GM04504 (cell line): ENCODE measurements at regions not wholly inside any gene's neighbourhood (a gene's known extent, or its start where the extent isn't known, plus 50 kb on each side); places are given as distances from the start of the nearest gene placed in this dataset.

Experiments
- DNase-seq: peaks from one replicate; pipeline ENCODE4 v3.0.0-alpha.2; 2012; ENCODE audit warnings: low read depth

DNA sequence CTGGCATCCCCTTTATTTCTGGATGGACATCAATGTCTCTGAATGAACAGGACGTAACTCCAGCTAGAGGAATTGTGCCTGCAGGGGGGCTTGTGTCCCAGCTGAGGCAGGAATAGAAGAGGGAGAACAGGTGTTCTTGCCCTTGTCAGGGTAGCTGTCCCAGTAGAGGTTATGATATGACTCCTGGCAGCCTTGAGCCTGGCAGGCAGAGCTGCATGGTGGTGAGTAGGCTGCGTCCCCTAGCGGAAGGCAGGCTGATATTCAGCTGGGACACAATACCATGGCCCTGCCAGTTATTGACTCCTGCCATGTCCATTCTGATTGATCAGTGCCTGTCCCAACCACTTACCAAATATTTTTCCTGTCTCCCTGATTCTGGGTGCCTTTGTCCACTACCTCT lies 197.2 kb downstream of the RAP2A start:
- DNase-seq = no peak

DNA sequence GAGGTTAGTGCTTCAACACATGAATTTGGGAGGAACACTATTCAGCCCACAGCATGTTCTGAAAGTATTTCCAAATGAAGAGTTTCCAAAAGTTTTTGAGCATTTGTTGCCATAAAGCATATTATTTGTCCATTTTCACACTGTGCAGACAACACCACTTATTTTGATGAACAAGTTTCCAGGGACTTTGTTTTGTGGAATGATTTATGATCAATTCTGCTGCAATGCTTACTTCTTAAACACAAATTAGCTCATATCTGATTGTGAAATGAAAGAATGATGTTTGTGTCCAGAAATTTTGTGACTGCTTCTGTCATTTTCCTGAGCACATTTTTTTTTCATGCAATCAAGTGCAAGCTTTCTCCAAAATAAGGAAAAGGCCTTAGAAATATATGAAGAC lies 205.3 kb downstream of the RAP2A start:
- no peak for DNase-seq

DNA sequence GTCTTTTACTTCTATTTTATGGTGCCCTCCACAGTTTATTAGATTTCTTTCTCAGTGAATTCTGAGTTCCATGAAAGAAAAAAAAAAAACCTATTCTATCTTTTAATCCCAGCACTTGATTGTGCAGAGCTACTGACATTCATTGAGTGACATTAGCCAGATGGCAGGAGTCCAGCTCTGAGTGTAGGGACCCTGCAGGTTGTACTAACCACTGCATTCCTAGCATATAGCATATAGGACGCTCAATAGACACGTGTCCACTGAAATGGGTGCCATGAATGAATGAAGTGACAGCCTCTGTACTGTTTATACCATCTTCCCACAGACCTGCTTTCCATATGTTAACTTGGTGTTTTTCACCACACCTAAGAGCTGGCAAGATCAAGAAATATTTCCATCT lies 206.3 kb downstream of the RAP2A start:
- DNase-seq = no peak

DNA sequence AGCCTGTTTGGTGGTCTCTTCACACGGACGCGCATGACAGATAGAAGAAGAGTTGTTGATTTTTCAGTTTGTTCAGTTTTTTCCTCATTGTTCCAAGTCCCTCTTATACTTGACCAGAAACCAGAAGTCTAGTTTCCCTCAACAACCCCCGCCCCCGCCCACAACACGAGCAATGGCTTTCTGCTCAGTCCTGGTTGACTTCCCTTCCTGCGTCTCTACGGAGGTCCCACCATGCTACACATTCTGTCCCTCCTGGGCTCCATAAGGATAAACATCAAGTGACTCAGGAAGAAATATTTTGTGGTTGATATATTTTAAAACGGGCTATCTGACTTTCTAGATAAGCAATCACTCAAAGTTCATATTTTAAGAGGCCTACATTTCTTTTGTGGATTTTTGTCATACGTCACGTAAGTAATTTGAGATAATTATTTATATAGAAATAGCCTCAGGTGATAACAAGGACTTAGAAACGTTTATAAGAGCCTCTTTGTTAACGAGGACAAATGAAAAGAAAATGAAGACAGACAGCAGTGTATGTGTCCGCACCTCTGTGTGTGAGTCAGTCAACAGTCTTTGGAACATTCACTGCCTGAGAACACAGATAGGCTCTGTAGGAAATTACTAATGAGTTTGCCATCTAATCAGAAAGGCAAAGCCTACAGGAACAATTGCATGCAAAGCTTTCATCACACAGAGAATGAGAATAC lies 214.4 kb downstream of the RAP2A start:
- DNase-seq = no peak

DNA sequence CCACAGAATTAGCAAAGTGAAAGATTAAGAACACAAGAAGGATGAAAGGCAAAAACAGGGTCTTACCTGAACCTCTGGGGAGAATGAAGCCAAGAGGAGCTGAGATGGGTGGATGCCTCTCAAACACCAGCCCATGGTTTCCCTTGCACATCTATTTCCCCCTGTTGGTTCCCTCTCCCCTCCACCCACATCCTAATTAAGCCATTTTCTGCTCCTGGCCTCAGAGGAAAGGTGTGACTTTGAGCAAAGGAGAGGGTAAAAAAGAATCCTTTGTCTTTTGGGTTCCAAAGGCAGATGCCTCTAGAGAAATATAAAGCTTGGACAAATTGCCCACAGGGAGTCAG lies 214.9 kb downstream of the RAP2A start:
- no peak for DNase-seq

DNA sequence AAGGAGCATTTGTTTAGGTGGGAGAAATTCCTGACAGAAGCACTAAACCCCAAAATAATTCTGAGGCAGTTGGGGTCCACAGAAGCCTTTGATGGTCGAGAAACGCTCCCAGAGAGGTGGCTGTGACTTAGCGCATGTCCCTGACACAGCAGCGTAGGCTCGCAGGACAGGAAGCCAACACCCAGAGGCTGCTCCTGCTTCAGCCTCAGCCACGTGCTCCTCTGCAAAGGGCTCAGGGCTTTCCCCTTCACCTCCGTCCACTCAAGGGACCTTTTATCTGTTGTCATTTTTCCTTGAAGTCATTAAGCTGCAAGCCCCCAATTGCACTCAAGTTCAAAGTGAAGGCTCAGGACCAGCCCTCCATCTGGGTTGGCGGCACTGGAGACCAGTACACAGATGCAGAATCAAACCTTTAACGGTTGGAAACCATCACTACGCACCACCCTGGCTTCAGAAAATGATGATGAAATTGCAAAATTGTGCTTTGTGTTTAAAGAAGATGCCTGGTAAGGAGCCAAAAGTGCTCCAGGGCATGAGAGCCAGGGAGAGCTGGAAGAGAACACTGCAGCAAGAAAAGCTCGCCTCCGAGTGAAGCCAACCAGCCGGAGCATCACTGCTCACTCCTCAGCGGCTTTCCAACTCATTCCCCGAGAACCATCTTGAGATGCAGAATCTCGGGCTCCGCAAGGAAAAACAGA lies 219.6 kb downstream of the RAP2A start:
- DNase-seq = peak; percentile 31

DNA sequence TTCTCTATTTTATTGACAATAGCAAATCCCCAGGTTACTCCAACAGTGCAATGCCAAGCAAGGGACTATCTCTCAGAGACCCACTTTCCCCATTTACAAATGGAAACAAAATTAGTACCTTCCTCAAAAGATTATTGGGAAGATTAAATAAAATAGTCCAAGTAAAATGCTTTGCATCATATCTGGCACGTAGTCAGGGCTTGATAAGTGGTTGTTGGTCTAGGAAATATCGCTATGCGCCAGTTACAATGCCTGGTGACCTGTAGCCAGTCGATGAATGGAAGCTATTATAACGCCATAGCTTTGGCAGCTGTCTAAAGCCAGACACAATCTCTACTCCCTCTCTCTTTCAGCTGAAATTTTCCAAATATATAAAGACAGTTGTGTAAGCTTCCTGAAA lies 220.3 kb downstream of the RAP2A start:
- DNase-seq = no peak

DNA sequence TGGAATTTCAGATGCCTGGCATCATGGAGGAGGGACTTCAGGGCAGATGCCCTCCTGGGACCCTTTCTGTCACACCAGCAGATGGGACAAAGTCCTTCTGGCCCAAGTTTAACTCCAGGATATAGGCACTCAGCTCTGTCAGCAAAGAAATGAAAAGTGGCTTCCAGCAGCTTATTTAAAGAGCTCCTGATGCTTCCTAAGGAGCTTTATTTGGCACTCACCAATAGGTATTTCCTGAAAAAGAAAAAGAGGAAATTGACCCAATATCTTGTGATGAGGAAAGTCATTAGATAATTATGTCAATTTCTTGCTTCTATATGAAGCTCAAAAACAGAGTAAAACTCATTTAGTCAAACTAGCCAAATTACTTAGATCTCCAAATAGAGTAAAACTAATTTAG lies 224.6 kb downstream of the RAP2A start:
- no peak for DNase-seq

DNA sequence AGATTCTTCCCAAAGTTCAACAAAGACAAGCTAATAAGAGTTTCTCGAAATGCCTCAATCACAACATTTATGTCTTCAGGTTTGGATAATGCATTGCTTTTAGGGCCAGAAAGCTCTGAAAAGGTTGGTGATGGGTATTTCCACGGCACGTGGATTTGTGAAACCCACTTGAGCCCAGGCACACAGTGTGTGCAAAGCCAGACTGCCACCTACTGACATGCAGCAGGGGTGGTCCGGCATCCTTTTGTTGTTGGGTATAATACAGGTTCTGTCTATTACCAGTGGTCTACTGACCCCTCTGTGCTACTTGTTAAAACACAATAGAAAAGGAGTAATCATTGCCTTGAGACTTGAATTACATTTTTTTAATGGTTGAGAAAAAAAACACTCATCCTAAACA lies 225.6 kb downstream of the RAP2A start:
- DNase-seq = no peak

DNA sequence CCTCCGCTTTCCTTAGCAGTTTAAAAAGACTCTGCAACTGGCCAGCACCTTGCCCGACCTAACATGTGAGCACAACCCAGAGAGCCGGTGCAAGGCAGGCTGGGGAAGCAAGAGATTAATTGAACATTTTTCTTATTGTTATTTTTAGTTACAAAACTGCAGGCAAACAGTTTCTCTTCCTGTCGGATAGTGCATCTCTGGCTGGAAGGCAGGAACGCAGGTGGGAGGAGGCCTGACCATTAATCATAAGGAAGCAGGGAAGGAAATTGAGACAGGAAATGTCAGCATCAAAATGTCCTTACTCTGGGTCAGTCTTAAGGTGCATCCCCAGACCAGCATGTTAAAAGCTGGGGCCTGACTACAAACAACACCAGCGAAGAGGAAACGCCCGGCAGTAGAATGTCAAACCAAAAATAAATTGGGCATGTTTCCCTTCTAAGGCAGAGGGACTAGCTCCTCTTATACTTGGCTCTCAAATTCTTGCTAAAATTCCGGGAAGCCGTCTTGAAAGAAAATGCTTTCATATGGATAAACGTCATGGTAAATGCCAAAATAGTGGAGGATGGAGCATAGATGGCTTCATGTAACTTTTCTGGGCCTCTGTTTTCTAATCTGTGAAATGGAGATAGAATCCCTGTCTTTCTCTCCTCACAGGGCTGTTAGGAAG lies 226.8 kb downstream of the RAP2A start:
- no peak for DNase-seq

DNA sequence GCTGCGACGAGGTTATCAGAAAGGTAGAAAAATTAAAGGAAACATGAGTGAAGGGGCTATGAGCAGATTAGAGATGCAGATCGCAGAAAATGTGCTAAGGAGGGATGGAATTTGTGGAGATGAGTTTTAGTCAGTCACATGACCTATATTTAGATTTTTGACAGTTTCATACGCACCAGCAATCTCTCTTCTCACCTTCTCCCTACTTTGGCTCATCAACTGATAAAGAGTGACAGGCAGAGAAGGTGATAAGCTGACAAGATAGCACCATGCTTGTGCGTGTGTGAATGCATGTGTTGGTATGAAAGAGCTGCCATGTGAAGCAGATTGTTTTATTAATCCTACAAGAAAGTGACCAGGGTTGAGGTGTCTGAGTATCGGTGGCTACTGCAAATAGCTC lies 252.6 kb downstream of the RAP2A start:
- DNase-seq = no peak

DNA sequence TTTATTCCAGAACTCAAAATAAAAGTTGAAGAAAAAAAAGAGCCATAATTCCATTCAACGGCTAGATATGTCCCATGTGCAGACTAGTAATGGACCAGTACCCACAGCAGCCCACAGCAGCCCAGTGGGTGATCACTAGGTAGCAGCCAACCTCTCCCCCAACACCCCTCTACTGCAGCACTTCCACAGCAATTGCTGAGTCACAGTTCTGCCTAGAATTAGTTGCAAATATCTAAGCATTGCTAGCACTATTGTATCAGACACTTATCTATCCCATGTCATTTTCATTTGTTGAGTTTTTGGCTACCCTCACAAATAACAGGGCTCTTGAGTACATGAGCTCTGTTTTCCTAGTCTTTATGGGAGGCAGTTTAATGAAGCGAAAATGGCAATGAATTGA lies 258.7 kb downstream of the RAP2A start:
- no peak for DNase-seq

DNA sequence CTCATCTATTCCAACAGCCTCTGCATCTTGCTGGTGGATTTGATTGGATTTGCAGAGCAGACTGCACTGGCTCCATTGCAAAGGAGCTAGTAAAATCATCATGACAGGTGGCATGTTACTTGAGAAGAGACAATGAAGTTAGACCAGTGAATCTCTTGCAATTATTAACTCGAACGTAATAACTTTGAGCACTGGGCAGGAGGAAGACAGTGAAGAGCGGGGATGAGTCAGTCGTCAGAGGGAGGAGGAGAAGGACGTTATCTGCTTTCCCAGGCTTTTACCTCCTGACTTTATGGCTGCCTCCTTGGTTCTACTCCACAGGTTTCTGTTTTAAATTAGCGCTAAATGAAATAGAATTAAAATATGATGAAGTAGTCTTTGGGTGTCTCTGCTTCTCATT lies 257.8 kb upstream of the IPO5 start:
- no peak for DNase-seq

DNA sequence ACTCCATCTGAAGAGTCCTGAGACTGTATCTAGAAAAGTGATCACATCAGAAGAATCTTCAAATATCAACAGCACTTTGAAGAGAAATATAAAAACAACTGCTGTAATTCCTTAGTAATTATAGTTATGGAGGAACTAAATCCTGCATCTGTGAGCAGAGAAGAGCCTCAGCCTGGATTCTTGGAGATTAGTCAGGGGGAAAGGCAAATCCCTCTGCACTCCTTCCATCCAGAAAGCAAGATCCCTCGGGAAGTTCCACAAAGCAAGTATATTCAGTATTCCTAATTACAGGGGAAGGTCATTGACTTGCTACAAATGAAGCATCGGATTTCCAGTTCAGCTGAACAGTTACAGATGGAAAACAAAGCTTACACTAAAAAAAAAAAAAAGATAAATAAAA lies 256.6 kb upstream of the IPO5 start:
- no peak for DNase-seq

DNA sequence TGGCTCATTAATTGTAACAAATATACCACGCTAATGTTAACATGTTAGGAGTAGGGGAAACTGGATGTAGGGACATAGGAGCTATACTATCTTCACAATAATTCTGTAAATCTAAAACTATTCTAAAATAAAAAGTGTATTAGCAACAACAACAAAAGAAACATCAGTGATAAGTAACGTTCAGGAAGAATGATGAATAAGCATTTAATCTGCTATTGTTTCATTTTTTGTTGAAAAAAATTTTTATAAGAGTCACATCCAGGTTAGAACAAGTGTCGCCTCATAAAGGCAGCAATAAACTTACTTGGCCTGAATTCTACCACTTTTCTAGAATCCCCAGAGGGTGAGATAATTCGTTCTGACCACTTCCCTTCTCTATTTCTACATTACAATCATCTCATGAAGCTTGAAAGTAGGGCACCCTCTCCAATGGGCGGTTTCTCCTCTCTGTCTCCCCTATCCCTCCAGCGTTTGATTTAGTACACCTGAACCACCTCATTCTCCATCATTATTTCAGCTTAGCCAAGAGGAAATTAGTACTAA lies 253.1 kb upstream of the IPO5 start:
- DNase-seq = no peak

DNA sequence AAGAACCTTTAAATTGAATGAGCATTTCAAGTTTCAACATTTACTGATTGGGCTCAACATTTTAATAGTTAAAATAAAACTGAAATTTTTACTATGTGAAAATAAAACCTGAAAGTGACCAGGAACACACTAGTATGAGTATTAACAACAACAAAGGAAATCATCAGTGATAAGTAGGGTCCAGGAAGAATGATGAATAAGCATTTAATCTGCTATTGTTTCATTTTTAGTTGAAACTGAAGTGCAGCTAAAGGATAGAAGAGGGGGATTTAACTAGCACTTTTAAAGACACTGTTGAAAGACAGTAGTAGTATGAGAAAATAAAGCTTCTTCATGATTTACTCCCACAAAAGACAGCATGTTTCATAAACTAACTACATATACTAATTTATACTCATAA lies 250.9 kb upstream of the IPO5 start:
- DNase-seq = no peak

DNA sequence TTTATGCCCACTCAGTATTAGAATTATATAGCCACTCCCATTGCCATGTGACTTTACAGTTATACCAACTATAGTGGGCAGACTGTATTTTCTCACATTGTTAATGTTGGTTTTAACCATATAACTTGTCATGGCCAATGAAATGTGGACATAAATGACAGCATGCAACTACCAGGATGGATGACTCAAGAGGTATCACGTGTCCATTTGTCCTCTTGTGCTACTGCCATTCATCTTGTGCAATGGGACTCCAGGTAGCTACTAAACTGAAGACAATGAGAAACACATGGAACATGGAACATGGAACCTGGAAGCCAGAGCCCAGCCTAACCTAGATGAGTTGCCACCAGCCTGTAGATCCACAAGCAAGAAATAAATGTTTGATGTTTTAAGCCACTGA lies 242.7 kb upstream of the IPO5 start:
- DNase-seq = no peak

DNA sequence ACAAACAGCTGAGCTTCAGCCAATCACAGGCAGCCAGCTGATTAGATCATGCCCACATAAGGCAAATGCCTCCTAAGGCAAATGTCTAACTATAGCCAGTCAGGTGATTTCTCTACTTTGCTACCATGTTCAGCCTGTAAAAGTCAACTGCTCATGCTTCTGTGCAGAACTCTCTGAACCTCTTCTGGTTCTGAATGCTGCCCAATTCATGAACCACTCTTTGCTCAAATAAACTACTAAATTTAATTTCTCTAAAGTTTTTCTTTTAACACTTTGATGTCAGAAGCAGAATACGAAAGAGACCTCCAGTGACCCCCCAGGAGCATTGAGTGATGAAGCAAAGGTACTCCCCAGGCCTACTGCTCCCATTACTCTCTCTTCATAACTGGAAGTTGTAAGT lies 240.7 kb upstream of the IPO5 start:
- no peak for DNase-seq

DNA sequence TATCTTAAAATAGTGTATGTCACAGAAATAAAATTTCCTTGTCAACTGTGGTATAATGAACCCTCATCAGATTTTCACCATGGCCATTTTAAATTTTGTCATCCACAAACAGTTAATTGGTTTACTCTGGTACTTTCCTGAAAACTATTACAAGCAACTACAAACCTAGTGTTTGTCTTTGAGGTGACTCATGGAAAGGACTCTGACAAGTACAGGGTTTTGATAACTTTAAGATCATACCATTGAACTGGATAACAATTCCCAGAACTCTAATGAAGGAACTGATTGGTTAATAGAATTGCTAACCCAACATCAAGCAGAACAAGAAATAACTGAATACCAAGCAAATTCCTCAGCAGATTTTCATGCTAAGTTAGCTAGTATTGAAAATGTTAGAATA lies 237.7 kb upstream of the IPO5 start:
- DNase-seq = no peak

DNA sequence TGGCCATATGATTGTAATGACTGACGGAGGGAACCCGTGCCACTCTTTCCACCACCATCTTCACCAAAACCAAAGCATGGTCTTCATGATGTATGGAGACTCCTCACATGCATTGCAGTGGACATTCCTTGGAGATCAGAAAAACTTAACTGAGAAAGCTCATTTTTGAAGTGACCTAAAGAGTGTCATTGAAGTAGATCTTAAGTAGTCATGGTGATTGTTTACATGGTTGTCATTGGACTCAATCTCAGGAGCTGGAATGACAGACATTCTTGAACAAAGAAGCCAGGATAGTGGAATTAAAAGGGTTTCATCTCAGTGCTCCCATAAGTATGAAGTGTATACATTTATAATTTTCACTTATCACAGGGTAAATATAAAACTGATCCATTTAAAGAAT lies 236.7 kb upstream of the IPO5 start:
- no peak for DNase-seq

DNA sequence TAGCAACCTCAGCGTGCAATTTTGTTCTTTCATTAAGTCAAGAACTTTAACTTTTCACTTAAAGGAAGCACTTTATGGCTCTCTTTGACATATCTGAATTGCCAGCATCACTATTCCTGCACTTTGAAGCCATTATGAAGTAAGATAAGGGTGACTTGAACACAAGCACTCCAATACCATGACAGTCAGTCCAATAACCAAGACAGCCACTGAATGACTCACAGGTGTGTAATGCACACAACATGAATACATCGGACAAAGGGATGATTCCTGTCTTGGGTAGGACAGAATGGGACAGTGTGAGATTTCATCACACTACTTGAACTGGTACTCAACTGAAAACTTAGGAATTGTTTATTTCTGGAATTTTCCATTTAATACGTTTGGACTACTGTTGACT lies 233.7 kb upstream of the IPO5 start:
- no peak for DNase-seq

DNA sequence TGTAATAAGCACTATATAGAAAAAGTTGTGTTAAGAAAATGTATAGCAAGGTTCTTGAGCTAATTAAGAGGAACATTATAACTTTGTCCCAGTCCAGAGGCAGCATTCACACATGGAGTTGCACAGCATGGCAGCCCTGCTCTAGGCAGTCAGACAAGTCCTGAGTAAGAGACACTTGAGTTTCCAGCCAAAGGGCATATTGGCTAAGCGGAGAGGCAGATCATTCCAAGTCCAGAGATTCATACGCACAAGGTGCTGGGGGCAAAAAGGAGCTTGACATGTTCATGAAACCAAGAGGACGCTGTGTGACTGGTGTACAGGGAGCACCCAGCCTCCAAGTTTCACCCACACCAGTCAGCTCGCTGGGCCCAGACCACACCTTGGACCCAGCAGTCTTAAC lies 232.6 kb upstream of the IPO5 start:
- DNase-seq = no peak

DNA sequence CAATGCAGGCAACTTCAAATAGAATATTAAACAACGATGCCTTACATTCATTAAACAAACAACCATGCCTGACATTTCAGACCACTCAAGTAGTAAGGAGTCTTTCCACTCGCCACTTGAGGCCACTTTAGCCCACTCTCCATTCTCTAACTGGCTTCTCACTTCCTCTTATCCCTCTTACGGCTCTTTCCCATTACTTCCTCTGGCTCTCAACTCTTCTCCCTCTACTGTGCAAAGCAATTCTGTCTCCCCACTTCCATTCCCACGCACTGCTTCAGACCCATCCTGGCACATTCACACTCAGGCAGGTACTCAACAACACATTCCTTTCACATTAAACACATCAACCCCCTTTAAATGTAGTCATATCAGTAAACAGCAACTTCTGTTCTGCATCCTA lies 229.8 kb upstream of the IPO5 start:
- DNase-seq = no peak

DNA sequence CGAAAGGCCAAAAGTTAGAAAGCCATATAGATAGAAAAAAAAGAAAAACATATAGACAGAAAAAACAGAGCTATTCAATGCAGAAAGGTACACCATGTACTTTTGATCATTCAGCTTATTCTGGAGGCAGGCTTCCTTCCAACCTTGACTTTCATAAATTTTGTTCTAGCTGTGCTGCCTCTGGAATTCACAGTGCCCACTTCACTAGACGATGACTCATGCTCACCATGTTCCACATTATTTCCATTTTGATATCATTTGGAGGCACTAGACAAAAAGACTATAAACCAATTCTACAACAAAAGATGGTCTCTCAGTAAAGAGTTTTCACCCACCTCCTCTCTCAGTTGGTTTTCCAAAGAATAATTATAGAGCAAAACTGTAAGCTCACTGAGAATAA lies 229.0 kb upstream of the IPO5 start:
- DNase-seq = no peak
